Left lung (tissue), 4 donors: ENCODE measurements at regions not wholly inside any gene's neighbourhood (a gene's known extent, or its start where the extent isn't known, plus 50 kb on each side); places are given as distances from the start of the nearest gene placed in this dataset.

Source experiments
- ATAC-seq: fragments of 200-7000 bp; cut with Tn5 transposase; one replicate; pipeline ENCODE4 v1.9.1; 2020; ENCODE audit warnings: moderate library complexity
- DNase-seq, 4 donors: peaks; one replicate each; pipeline ENCODE4 v3.0.0-alpha.2; 2013 to 2020
- H3K27ac ChIP-seq, 2 donors: fragments of 200-600 bp; sonication (generic) in 1 of 2; one replicate each; pipeline versions ENCODE4 v1.5.0 to v1.8.0; 2020 to 2021
- H3K27me3 ChIP-seq, 2 donors: fragments of 200-600 bp; sonication (generic) in 1 of 2; one replicate each; pipeline versions ENCODE4 v1.5.0 to v1.8.0; 2020 to 2021
- H3K36me3 ChIP-seq, 2 donors: fragments of 200-600 bp; sonication (generic) in 1 of 2; one replicate each; pipeline versions ENCODE4 v1.5.0 to v1.8.0; 2020 to 2021
- H3K4me1 ChIP-seq, 2 donors: fragments of 200-600 bp; one replicate each; pipeline ENCODE4 v1.8.0; 2021
- H3K4me3 ChIP-seq, 2 donors: fragments of 200-600 bp; sonication (generic) in 1 of 2; one replicate each; pipeline versions ENCODE4 v1.5.0 to v1.8.0; 2020 to 2021; ENCODE audit warnings: mild to moderate bottlenecking in 1 of 2
- H3K9me3 ChIP-seq, 2 donors: fragments of 200-600 bp; sonication (generic) in 1 of 2; one replicate each; pipeline versions ENCODE4 v1.5.0 to v1.8.0; 2020 to 2021
- CTCF ChIP-seq, 2 donors: fragments of 200-600 bp; sonication (generic) in 1 of 2; IDR thresholded peaks; one replicate each; pipeline versions ENCODE4 v1.5.0 to v1.8.0; 2021; ENCODE audit warnings: antibody characterized with exemption in 2 of 2
- intact Hi-C, 2 donors: fragments of 100-400 bp; cut with DNase I; formaldehyde crosslinking; loops; one replicate each; pipeline versions ENCODE4 v1.11.2 to v1.14.2; 2022
- donor health status: DM: no; HTN: yes; CAD: no.
- donor health status: DM: no; HTN: no; CAD: no.

- no peak for DNase-seq
- no peak for ATAC-seq
- H3K27ac ChIP-seq: no peak overlapping the region
- peaks cover 0 to 11% of the 10 kb centered on the region in 2 donors for H3K4me1 ChIP-seq
- H3K27me3 ChIP-seq: no peaks in the 10 kb centered on the region
- TF ChIP-seq CTCF (IDR thresholded peaks at IDR 0.05): no peak
- H3K36me3 ChIP-seq: no peaks in the 10 kb centered on the region
- no peak overlapping the region for H3K4me3 ChIP-seq
- peaks cover 0 to 4% of the 10 kb centered on the region in 2 donors for H3K9me3 ChIP-seq
- intact Hi-C loops: no loop called here
These were observed 157.2 kb downstream of the SEC14L1 start for GRCh38 chr17:77297693-77298666.

- intact Hi-C loops: no loop called here
- no peak for DNase-seq
- no peak for ATAC-seq
- Histone ChIP-seq H3K27me3 (no peaks in the 10 kb centered on the region), H3K9me3 (peaks cover 0 to 4% of the 10 kb centered on the region in 2 donors), H3K27ac (no peak overlapping the region), H3K36me3 (no peaks in the 10 kb centered on the region), H3K4me1 (peaks cover 0 to 11% of the 10 kb centered on the region in 2 donors), H3K4me3 (no peak overlapping the region)
- no peak for TF ChIP-seq CTCF (IDR thresholded peaks at IDR 0.05)
These were observed 158.0 kb downstream of the SEC14L1 start for GRCh38 chr17:77298811-77299210.

GRCh38 chr17:77299256-77300015, 158.7 kb downstream of the SEC14L1 start:
- Histone ChIP-seq H3K4me3 (no peak overlapping the region), H3K27me3 (no peaks in the 10 kb centered on the region), H3K27ac (no peak overlapping the region), H3K4me1 (peaks cover 0 to 11% of the 10 kb centered on the region in 2 donors), H3K36me3 (no peaks in the 10 kb centered on the region), H3K9me3 (peaks cover 0 to 4% of the 10 kb centered on the region in 2 donors)
- DNase-seq: no peak
- no peak for ATAC-seq
- no peak for TF ChIP-seq CTCF (IDR thresholded peaks at IDR 0.05)
- intact Hi-C loops: no loop called here

GRCh38 chr17:77300016-77300686, 159.4 kb downstream of the SEC14L1 start:
- ATAC-seq (no peak), DNase-seq (no peak)
- Histone ChIP-seq H3K27ac (no peak overlapping the region), H3K36me3 (no peaks in the 10 kb centered on the region), H3K4me1 (peaks cover 0 to 14% of the 10 kb centered on the region in 2 donors), H3K4me3 (no peak overlapping the region), H3K27me3 (no peaks in the 10 kb centered on the region), H3K9me3 (peaks cover 0 to 4% of the 10 kb centered on the region in 2 donors)
- intact Hi-C loops: no loop called here
- TF ChIP-seq CTCF (IDR thresholded peaks at IDR 0.05): no peak
